ENCODE measurements at regions not wholly inside any gene's neighbourhood (a gene's known extent, or its start where the extent isn't known, plus 50 kb on each side); places are given as distances from the start of the nearest gene placed in this dataset.

- TF ChIP-seq CBX8 (IDR thresholded peaks at IDR 0.05), result no peak
- no peak for TF ChIP-seq REST (IDR thresholded peaks at IDR 0.05)
- TF ChIP-seq SMC3 (IDR thresholded peaks at IDR 0.05), result no peak
- no peak for TF ChIP-seq CTCF (IDR thresholded peaks at IDR 0.05)
- no peak for TF ChIP-seq ESRRA (IDR thresholded peaks at IDR 0.05; ENCODE audit: borderline replicate concordance, low read length)
- no peak for TF ChIP-seq POLR2A (IDR thresholded peaks at IDR 0.05; ENCODE audit: low read length)
These were observed 387.8 kb upstream of the CDH7 start for GRCh38 chr18:65363011-65363410.
